ENCODE measurements at regions not wholly inside any gene's neighbourhood (a gene's known extent, or its start where the extent isn't known, plus 50 kb on each side); places are given as distances from the start of the nearest gene placed in this dataset.

- ATAC-seq (ENCODE audit: low read depth) (no peak), DNase-seq (no peak)
- Histone ChIP-seq H3K9me3 (ENCODE audit: control insufficient read depth, insufficient read depth, low read length) (no peaks in the 10 kb centered on the region), H3K4ac (ENCODE audit: low read depth, low read length) (no peak overlapping the region), H3K14ac (replicated peaks; ENCODE audit: low read depth, low read length) (no peak overlapping the region), H2AFZ (replicated peaks; ENCODE audit: low read length, poor library complexity) (no peak overlapping the region), H2BK5ac (ENCODE audit: low read depth, low read length, poor library complexity, severe bottlenecking) (no peak overlapping the region), H2BK120ac (ENCODE audit: low read depth, low read length) (no peak overlapping the region), H4K91ac (ENCODE audit: insufficient read depth, low read depth, low read length) (no peak overlapping the region), H2AK9ac (replicated peaks; ENCODE audit: low read depth, low read length, poor library complexity) (no peak overlapping the region), H3K27me3 (ENCODE audit: control insufficient read depth, insufficient read depth, low read length) (peaks cover 6% of the 10 kb centered on the region; the same call in 1 of the 2 replicates), H3K27ac (ENCODE audit: insufficient read depth, low read length) (no peak overlapping the region), H4K20me1 (ENCODE audit: insufficient read depth, low read length) (no peaks in the 10 kb centered on the region), H3K9me1 (ENCODE audit: insufficient read depth, low read length) (no peaks in the 10 kb centered on the region), H3K79me1 (ENCODE audit: low read depth in 1 of 2, low read length in 2 of 2) (no peaks in the 10 kb centered on the region), H4K8ac (ENCODE audit: low read depth in 2 of 2, low read length in 2 of 2) (no peak overlapping the region), H2BK15ac (ENCODE audit: low read depth, low read length) (no peak overlapping the region), H3K4me2 (ENCODE audit: low read depth, low read length) (no peak overlapping the region), H2BK20ac (ENCODE audit: low read depth, low read length) (no peak overlapping the region), H2AK5ac (ENCODE audit: low read depth, low read length) (no peak overlapping the region), H3K18ac (ENCODE audit: low read depth, low read length) (no peak overlapping the region), H3K56ac (ENCODE audit: extremely low read depth, insufficient read depth, low read length) (no peak overlapping the region), H3K23ac (ENCODE audit: low read depth, low read length) (no peak overlapping the region), H3K9ac (ENCODE audit: low read depth, low read length) (no peak overlapping the region), H3K36me3 (ENCODE audit: control insufficient read depth, insufficient read depth, low read length) (no peaks in the 10 kb centered on the region), H3K4me1 (ENCODE audit: control insufficient read depth, insufficient read depth, low read length) (no peaks in the 10 kb centered on the region; the same call in 1 of the 2 replicates), H4K5ac (ENCODE audit: low read depth, low read length) (no peak overlapping the region), H3K4me3 (ENCODE audit: insufficient read depth, low read depth, low read length) (no peak overlapping the region)
- intact Hi-C loops (cut with micrococcal nuclease) (no loop called here), dilution Hi-C loops (cut with HindIII; ENCODE audit: low sequenced_read_pairs, unreplicated experiment) (no loop called here), in situ Hi-C loops (cut with MboI; ENCODE audit: low sequenced_read_pairs) (no loop called here)
- TF ChIP-seq POLR2A (IDR thresholded peaks at IDR 0.05; ENCODE audit: low read depth, low read length) (no peak), MAZ (IDR thresholded peaks at IDR 0.05; ENCODE audit: borderline replicate concordance, low read depth, low read length) (no peak), MAFK (IDR thresholded peaks at IDR 0.05; ENCODE audit: low read depth, low read length) (no peak), USF2 (IDR thresholded peaks at IDR 0.05; ENCODE audit: low read depth, low read length) (no peak), CTCF (conservative IDR thresholded peaks at IDR 0.05; ENCODE audit: low read depth, low read length) (no peak), CHD1 (IDR thresholded peaks at IDR 0.05; ENCODE audit: low read depth, low read length) (no peak), SMC3 (IDR thresholded peaks at IDR 0.05; ENCODE audit: low read depth, low read length) (no peak), BHLHE40 (IDR thresholded peaks at IDR 0.05; ENCODE audit: low read depth, low read length) (no peak), FOS (IDR thresholded peaks at IDR 0.05; ENCODE audit: low read depth, low read length) (no peak), CEBPB (IDR thresholded peaks at IDR 0.05; ENCODE audit: low read depth, low read length) (no peak), RAD21 (IDR thresholded peaks at IDR 0.05; ENCODE audit: low read length) (no peak), ELK1 (IDR thresholded peaks at IDR 0.05; ENCODE audit: borderline replicate concordance, low read depth, low read length) (no peak), NFE2L2 (IDR thresholded peaks at IDR 0.05; ENCODE audit: low read depth, low read length) (no peak)
- no TSS peak for BruUV-seq (replicated peaks)
- POLR2A ChIA-PET (ENCODE audit: unreplicated experiment): no interaction called here
- no CpG with 5 or more reads among the region's 6 CpGs for WGBS, 2 experiments (ENCODE audit: extremely low coverage in 2 of 2, insufficient read length in 1 of 2)
- CTCF ChIA-PET: interaction anchor here (1.8 kb wide), 1 partner anchor 12 kb away, joined by 7 read pairs; no protein-coding TSS in a partner anchor
Observed at GRCh38 chr7:142620402-142620801, 128.9 kb upstream of the PRSS1 start.
